ENCODE measurements at regions not wholly inside any gene's neighbourhood (a gene's known extent, or its start where the extent isn't known, plus 50 kb on each side); places are given as distances from the start of the nearest gene placed in this dataset.

DNA sequence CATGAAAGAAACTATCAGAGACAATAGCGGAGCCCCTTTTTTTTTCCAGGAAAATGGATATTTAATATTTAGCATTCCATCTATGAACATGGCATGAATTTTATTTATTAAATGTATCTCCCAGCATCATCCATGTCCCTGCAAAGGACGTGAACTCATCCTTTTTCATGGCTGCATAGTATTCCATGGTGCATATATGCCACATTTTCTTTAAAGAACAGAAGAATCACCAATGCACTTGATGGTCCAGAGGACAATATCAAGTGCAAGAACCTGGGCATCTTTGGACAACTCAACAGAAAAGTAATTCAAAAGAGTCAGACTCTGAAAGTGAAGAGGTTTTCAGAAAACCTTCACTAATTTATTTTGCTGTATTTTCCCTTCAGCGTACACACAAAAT is 133.0 kb upstream of the SLC7A14 start:
- intact Hi-C loops (cut with DNase I): no loop called here
- ATAC-seq (no peak), DNase-seq (no peak)
- no peaks in the 10 kb centered on the region for H3K36me3 ChIP-seq
- peaks cover 0 to 6% of the 10 kb centered on the region in 2 donors for H3K9me3 ChIP-seq
- H3K27ac ChIP-seq: no peak overlapping the region
- no peak overlapping the region for H3K4me3 ChIP-seq
- H3K4me1 ChIP-seq: peaks cover 0 to 2% of the 10 kb centered on the region in 2 donors
- TF ChIP-seq, protein P1, sequence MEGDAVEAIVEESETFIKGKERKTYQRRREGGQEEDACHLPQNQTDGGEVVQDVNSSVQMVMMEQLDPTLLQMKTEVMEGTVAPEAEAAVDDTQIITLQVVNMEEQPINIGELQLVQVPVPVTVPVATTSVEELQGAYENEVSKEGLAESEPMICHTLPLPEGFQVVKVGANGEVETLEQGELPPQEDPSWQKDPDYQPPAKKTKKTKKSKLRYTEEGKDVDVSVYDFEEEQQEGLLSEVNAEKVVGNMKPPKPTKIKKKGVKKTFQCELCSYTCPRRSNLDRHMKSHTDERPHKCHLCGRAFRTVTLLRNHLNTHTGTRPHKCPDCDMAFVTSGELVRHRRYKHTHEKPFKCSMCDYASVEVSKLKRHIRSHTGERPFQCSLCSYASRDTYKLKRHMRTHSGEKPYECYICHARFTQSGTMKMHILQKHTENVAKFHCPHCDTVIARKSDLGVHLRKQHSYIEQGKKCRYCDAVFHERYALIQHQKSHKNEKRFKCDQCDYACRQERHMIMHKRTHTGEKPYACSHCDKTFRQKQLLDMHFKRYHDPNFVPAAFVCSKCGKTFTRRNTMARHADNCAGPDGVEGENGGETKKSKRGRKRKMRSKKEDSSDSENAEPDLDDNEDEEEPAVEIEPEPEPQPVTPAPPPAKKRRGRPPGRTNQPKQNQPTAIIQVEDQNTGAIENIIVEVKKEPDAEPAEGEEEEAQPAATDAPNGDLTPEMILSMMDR (IDR thresholded peaks at IDR 0.05): no peak
- no peaks in the 10 kb centered on the region for H3K27me3 ChIP-seq

DNA sequence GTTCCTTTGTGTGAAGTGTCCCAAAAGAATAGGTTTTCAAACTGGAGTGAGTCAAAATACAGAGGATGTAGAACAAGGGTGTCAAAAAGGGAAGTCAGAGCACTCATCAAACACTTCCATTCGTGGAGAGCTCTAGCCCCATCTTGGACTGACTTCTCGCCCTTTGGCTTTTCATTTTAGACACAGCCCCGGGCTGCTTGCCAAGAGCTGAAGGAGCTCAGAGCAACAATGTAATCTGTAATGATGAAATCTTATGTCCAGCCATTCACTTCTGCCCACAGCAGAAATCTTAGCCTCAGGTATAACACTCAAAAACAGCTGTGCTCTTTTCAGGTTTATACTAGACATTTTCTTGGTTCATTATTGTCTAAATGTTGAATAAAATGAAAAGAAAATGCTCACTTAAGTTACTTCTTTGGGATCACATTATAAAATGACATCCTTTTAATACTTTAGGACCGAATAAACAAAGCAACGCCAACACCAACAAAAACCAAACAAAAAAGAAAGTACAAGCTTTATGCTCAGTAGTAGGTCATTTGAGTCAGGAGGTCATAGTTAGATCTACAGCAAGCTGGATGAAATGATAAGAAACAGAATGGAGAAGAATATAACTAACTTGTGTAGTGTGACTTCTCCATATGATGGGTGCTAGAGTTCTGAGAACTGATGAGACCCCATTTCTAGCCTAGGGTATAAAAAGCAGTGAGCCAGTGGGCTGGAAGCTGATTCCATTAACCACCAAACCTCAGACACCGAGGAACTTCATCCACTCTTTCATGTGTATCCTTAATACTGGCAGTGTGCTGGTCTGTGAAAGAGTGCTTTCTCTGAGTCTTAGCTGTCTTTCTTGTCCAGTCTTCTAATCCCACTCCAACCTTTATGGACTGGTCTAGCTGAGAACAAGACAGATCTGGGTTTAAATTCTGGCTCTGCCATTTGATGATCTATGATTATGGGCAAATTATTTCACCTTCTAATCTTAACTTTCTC is 131.8 kb upstream of the SLC7A14 start:
- peaks cover 0 to 2% of the 10 kb centered on the region in 2 donors for H3K4me1 ChIP-seq
- H3K27me3 ChIP-seq: no peaks in the 10 kb centered on the region
- TF ChIP-seq, protein P1 (IDR thresholded peaks at IDR 0.05): no peak
- ATAC-seq (peak; percentile 64), DNase-seq (peak in 2 of 4 donors; percentile 9 to 50)
- no peaks in the 10 kb centered on the region for H3K36me3 ChIP-seq
- no peak overlapping the region for H3K27ac ChIP-seq
- H3K9me3 ChIP-seq: peaks cover 0 to 6% of the 10 kb centered on the region in 2 donors
- no peak overlapping the region for H3K4me3 ChIP-seq
- intact Hi-C loops (cut with DNase I): no loop called here

DNA sequence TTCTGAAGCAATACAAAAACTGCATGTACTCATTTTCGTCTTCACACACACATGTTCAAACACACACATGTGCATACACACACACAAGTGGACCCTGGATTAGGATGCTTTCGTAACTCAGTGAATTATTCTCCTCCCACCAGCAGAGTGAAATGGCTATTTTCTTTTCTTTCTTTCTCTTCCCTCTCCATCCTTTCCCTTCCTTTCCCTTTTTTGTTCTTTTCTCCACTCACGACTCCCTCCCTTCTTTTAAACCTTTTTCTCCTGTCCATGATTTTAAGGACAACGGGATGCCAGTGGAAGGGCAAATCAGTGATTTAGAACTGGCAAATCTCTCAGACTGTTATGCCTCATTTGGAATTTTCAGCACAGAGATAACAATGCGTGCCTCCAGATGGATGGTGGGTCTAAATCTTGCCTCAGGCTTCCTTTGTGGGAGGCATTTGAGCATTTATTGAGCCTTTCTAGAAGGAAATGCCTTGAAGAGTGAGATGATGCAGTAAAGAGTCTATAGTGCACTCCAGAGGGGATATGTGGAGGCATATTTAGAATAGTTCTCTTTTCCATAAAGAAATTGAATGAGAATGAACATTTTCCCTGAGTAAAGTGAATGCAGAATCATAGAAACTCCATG is 130.4 kb upstream of the SLC7A14 start:
- Histone ChIP-seq H3K9me3 (peaks cover 0 to 6% of the 10 kb centered on the region in 2 donors), H3K36me3 (no peaks in the 10 kb centered on the region), H3K27ac (no peak overlapping the region), H3K4me3 (no peak overlapping the region), H3K4me1 (peaks cover 0 to 2% of the 10 kb centered on the region in 2 donors), H3K27me3 (no peaks in the 10 kb centered on the region)
- intact Hi-C loops (cut with DNase I): no loop called here
- TF ChIP-seq, protein P1 (IDR thresholded peaks at IDR 0.05): no peak
- DNase-seq: no peak
- no peak for ATAC-seq

DNA sequence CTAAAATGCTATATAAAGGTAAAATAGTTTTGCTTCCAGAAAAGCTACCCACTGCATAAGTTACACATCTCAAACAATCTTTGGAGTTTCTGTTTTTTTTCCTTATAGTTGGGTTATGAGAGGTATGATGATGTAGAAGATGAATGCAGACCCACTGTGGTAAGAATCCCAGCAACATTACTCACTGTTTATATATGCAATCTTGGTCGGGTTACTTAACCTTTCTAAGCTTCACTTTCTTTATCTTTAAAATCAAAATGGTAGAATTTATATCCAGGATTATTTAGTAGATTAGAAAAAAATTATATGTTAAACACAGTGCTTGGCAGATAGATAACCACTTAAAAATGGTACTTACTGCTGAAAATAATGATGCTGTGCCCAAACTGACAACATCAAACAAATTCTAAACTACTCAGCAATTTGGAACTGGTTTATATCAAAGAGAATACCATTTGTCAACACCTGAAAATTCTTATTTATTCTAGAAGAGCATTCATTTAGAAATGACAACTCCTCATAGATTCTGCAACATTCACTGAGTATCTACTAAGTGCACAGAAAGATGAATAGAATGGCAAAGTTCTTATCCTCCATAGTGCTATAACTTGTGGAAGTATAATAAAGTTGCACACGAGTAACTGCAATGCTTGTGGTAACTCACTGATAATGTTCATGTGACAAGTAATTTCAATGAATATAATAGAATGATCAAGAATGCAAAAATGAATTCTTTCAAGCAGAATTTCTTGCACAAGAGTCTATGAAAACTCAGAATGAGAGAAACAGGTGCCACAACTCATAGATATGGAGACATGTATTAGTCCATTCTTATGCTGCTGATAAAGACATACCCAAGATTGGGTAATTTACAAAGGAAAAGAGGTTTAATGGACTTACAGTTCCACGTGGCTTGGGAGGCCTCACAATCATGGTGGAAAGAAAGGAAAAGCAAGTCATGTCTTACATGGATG is 129.0 kb upstream of the SLC7A14 start:
- DNase-seq (no peak), ATAC-seq (no peak)
- no peaks in the 10 kb centered on the region for H3K27me3 ChIP-seq

More for the DNA sequence above, 129.0 kb upstream of the SLC7A14 start:
- Histone ChIP-seq H3K9me3 (peaks cover 0 to 12% of the 10 kb centered on the region in 2 donors), H3K36me3 (no peaks in the 10 kb centered on the region), H3K27ac (no peak overlapping the region), H3K4me1 (peaks cover 0 to 2% of the 10 kb centered on the region in 2 donors), H3K4me3 (no peak overlapping the region)
- intact Hi-C loops (cut with DNase I): no loop called here
- TF ChIP-seq, protein P1 (IDR thresholded peaks at IDR 0.05): no peak

Measured in left lung (tissue), 4 donors.